ENCODE measurements at regions not wholly inside any gene's neighbourhood (a gene's known extent, or its start where the extent isn't known, plus 50 kb on each side); places are given as distances from the start of the nearest gene placed in this dataset.

- H3K9me3 ChIP-seq (ENCODE audit: low read length): no peaks in the 10 kb centered on the region
- no peaks in the 10 kb centered on the region for H3K79me2 ChIP-seq (ENCODE audit: insufficient read depth, low read depth, low read length)
- no peak for TF ChIP-seq EZH2phosphoT487 (IDR thresholded peaks at IDR 0.05; ENCODE audit: borderline replicate concordance, low read depth, low read length)
- TF ChIP-seq, protein P1, sequence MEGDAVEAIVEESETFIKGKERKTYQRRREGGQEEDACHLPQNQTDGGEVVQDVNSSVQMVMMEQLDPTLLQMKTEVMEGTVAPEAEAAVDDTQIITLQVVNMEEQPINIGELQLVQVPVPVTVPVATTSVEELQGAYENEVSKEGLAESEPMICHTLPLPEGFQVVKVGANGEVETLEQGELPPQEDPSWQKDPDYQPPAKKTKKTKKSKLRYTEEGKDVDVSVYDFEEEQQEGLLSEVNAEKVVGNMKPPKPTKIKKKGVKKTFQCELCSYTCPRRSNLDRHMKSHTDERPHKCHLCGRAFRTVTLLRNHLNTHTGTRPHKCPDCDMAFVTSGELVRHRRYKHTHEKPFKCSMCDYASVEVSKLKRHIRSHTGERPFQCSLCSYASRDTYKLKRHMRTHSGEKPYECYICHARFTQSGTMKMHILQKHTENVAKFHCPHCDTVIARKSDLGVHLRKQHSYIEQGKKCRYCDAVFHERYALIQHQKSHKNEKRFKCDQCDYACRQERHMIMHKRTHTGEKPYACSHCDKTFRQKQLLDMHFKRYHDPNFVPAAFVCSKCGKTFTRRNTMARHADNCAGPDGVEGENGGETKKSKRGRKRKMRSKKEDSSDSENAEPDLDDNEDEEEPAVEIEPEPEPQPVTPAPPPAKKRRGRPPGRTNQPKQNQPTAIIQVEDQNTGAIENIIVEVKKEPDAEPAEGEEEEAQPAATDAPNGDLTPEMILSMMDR (conservative IDR thresholded peaks at IDR 0.05; ENCODE audit: low read length): no peak
- BruUV-seq (replicated peaks): no TSS peak
- H3K4me1 ChIP-seq (ENCODE audit: insufficient read depth, low read length, poor library complexity, severe bottlenecking): no peaks in the 10 kb centered on the region
- intact Hi-C loops (cut with micrococcal nuclease; ENCODE audit: unreplicated experiment): no loop called here
- H3K9me2 ChIP-seq (ENCODE audit: insufficient read depth, low read length): no peaks in the 10 kb centered on the region
- CTCF ChIA-PET (ENCODE audit: unreplicated experiment): no interaction called here
- no peak overlapping the region for H2AFZ ChIP-seq (ENCODE audit: low read length)
- H3K36me3 ChIP-seq (ENCODE audit: insufficient read depth, low read length): no peaks in the 10 kb centered on the region
- no peaks in the 10 kb centered on the region for H4K20me1 ChIP-seq (ENCODE audit: insufficient read depth, low read length)
- no peak overlapping the region for H3K27ac ChIP-seq (ENCODE audit: low read depth, low read length, poor library complexity, severe bottlenecking)
- POLR2A ChIA-PET: no interaction called here
- H3K4me3 ChIP-seq (ENCODE audit: low read depth, low read length, poor library complexity, severe bottlenecking): no peak overlapping the region
- H3K4me2 ChIP-seq (ENCODE audit: low read length): no peak overlapping the region
- no peak for DNase-seq (ENCODE audit: low spot score)
Observed at GRCh38 chr11:36870361-36870760, 272.3 kb upstream of the RAG2 start.

DNA sequence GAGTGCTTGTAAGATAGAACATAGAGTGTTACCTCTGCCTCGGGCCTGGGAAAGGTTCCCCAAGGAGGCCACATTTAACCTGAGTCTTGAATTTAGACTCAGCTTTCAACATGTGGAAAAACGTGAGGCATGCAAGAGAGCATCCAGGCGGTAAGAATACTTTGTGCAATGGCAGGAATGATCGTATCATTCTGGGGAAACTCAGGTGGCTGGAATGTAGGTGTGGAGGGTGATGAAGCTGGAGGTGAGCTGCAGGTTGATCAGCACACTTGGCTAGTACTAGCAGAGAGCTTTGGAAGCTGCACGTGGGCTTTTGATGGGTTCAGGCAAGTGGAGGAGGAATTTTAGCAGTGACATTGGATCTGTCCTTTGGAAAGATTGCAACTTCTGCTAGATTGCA is 270.3 kb upstream of the RAG2 start:
- no peaks in the 10 kb centered on the region for H4K20me1 ChIP-seq (ENCODE audit: insufficient read depth, low read length)
- no peaks in the 10 kb centered on the region for H3K79me2 ChIP-seq (ENCODE audit: insufficient read depth, low read depth, low read length)
- no peak overlapping the region for H3K27ac ChIP-seq (ENCODE audit: low read depth, low read length, poor library complexity, severe bottlenecking)
- H3K4me2 ChIP-seq (ENCODE audit: low read length): no peak overlapping the region
- no peaks in the 10 kb centered on the region for H3K4me1 ChIP-seq (ENCODE audit: insufficient read depth, low read length, poor library complexity, severe bottlenecking)
- no TSS peak for BruUV-seq (replicated peaks)
- TF ChIP-seq, protein P1 (conservative IDR thresholded peaks at IDR 0.05; ENCODE audit: low read length): no peak
- no peak for TF ChIP-seq EZH2phosphoT487 (IDR thresholded peaks at IDR 0.05; ENCODE audit: borderline replicate concordance, low read depth, low read length)
- POLR2A ChIA-PET: no interaction called here
- H3K9me3 ChIP-seq (ENCODE audit: low read length): no peaks in the 10 kb centered on the region
- no peak overlapping the region for H2AFZ ChIP-seq (ENCODE audit: low read length)
- intact Hi-C loops (cut with micrococcal nuclease; ENCODE audit: unreplicated experiment): no loop called here
- H3K9me2 ChIP-seq (ENCODE audit: insufficient read depth, low read length): no peaks in the 10 kb centered on the region
- DNase-seq (ENCODE audit: low spot score): no peak
- no peak overlapping the region for H3K4me3 ChIP-seq (ENCODE audit: low read depth, low read length, poor library complexity, severe bottlenecking)
- H3K36me3 ChIP-seq (ENCODE audit: insufficient read depth, low read length): no peaks in the 10 kb centered on the region
- CTCF ChIA-PET (ENCODE audit: unreplicated experiment): no interaction called here

DNA sequence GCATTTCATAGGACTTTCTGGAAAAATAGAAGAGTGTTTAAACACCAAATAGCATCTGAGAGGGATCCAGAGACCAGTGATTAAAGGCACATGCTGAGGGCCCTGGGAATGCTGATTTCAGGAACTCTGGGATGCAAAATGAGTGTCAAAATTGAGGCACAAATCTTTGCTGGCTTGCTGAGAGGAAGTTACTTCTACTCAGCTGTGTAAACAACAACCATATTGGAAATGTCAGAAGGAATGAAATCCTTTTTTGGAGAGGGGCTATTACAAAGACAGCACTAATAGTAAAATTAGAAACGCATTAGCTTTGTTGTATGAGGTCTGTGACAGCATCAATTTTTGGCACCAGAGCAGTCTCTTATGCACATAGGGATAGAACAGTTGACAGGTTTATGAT is 267.8 kb upstream of the RAG2 start:
- no peak for TF ChIP-seq EZH2phosphoT487 (IDR thresholded peaks at IDR 0.05; ENCODE audit: borderline replicate concordance, low read depth, low read length)
- TF ChIP-seq, protein P1 (conservative IDR thresholded peaks at IDR 0.05; ENCODE audit: low read length): no peak
- Histone ChIP-seq H3K36me3 (ENCODE audit: insufficient read depth, low read length) (no peaks in the 10 kb centered on the region), H3K4me1 (ENCODE audit: insufficient read depth, low read length, poor library complexity, severe bottlenecking) (no peaks in the 10 kb centered on the region), H3K4me3 (ENCODE audit: low read depth, low read length, poor library complexity, severe bottlenecking) (no peak overlapping the region), H3K9me2 (ENCODE audit: insufficient read depth, low read length) (no peaks in the 10 kb centered on the region), H3K4me2 (ENCODE audit: low read length) (no peak overlapping the region), H3K27ac (ENCODE audit: low read depth, low read length, poor library complexity, severe bottlenecking) (no peak overlapping the region), H3K79me2 (ENCODE audit: insufficient read depth, low read depth, low read length) (no peaks in the 10 kb centered on the region), H4K20me1 (ENCODE audit: insufficient read depth, low read length) (no peaks in the 10 kb centered on the region), H2AFZ (ENCODE audit: low read length) (no peak overlapping the region), H3K9me3 (ENCODE audit: low read length) (no peaks in the 10 kb centered on the region)
- intact Hi-C loops (cut with micrococcal nuclease; ENCODE audit: unreplicated experiment): no loop called here
- no peak for DNase-seq (ENCODE audit: low spot score)
- no TSS peak for BruUV-seq (replicated peaks)
- CTCF ChIA-PET (ENCODE audit: unreplicated experiment): no interaction called here
- POLR2A ChIA-PET: no interaction called here

Data from OCI-LY7 (cell line).